Right lobe of liver (tissue), 4 donors: ENCODE measurements at regions not wholly inside any gene's neighbourhood (a gene's known extent, or its start where the extent isn't known, plus 50 kb on each side); places are given as distances from the start of the nearest gene placed in this dataset.

Source experiments
- CTCF ChIP-seq, 4 donors: fragments of 200-600 bp in 3 of 4; fragments of 450-650 bp in 1 of 4; IDR thresholded peaks; one replicate each; pipeline versions ENCODE4 v1.5.1 to v1.8.0; 2016 to 2022; ENCODE audit warnings: antibody characterized with exemption in 4 of 4, mild to moderate bottlenecking in 2 of 4
- POLR2A ChIP-seq: fragments of 450-650 bp; IDR thresholded peaks from one replicate; pipeline ENCODE4 v1.6.1; 2017; ENCODE audit warnings: antibody characterized with exemption, mild to moderate bottlenecking
- donor health status: DM: no; HTN: no; CAD: no.
- donor health status: DM: no; HTN: no; CAD: no.
- donor health status: DM: no; HTN: yes; CAD: no.

DNA sequence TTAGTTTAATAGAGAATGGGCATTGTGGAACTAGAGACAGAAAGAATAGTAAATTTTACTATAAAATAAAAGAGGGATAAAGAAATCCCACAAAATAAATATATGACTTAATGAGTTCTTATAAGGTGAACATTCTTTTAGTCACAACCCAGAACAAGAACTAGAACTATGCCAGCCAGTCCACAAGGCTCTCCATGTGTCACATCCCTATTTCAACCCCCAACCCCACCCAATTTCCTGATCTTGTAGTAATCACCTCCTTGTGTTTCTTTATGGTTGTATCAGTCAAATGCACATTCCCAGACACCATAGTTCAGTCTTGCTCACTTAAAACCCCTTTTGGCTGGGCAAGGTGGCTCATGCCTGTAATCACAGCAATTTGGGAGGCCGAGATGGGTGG is 662.3 kb upstream of the CAMK1G start:
- TF ChIP-seq CTCF (IDR thresholded peaks at IDR 0.05) (no peak), POLR2A (no peak)
